NB4 (cell line): ENCODE measurements at regions not wholly inside any gene's neighbourhood (a gene's known extent, or its start where the extent isn't known, plus 50 kb on each side); places are given as distances from the start of the nearest gene placed in this dataset.

ENCODE experiments used
- CTCF ChIP-seq: IDR thresholded peaks from one replicate; pipeline ENCODE4 v1.5.1; 2012; ENCODE audit warnings: low read depth, low read length
- MYC ChIP-seq: IDR thresholded peaks from 2 replicates; pipeline ENCODE4 v1.6.1; 2011; ENCODE audit warnings: low read depth, low read length
- POLR2A ChIP-seq: IDR thresholded peaks from 2 replicates; pipeline ENCODE4 v1.6.1; 2011; ENCODE audit warnings: mild to moderate bottlenecking; ENCODE audit not compliant: insufficient read length; ENCODE audit errors: extremely low read depth

- TF ChIP-seq MYC, result no peak
- no peak for TF ChIP-seq CTCF
- TF ChIP-seq POLR2A, result no peak
Measured at GRCh38 chr2:4882421-4882820, 809.8 kb upstream of the SOX11 start.
